ENCODE measurements at regions not wholly inside any gene's neighbourhood (a gene's known extent, or its start where the extent isn't known, plus 50 kb on each side); places are given as distances from the start of the nearest gene placed in this dataset.
"Not testable (repeated sequence)": the region's sequence is repeated elsewhere in the genome, so short reads cannot be mapped to it uniquely, and the experiment has no call there.

DNA sequence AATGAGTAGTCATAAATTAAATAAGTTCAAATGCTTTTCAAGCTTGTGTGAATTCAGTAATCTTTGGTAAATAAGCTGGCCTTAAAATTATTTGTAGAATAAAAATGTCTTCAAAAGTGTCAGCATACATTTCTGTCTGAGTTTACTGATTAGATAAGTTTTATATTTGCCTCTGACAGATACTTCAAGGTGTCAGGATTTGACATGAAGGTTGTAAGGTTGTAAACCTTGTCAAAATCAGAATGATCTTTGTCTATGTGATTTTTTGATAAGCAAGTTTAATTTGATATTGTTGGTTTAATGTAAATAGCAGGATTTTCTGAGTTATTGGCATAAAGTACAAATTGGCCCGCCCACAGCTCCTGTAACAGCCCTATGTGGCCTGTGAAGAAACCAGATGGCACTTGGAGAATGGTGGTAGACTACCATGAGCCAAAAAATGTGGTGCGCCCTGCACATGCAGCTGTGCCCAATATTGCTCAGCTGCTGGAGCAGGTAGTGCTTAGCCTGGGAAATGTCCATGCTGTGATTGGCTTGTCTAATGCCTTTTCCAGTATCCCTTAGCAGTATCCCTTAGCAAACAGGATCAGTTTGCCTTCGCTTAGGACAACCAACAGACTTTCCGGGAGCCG is 188.0 kb upstream of the SPHKAP start:
- Histone ChIP-seq H3K9me3 (no peaks in the 10 kb centered on the region), H3K36me3 (no peaks in the 10 kb centered on the region), H3K27me3 (no peaks in the 10 kb centered on the region), H3K4me1 (no peaks in the 10 kb centered on the region), H3K4me3 (ENCODE audit: low read depth, low read length) (no peak overlapping the region)
- TF ChIP-seq CTCF (IDR thresholded peaks at IDR 0.05; ENCODE audit: low read depth, low read length) = no peak
- DNase-seq = no peak

GRCh38 chr2:228367356-228367755 is 185.9 kb upstream of the SPHKAP start:
- no peak for DNase-seq
- TF ChIP-seq CTCF (IDR thresholded peaks at IDR 0.05; ENCODE audit: low read depth, low read length) = no peak
- Histone ChIP-seq H3K4me1 (no peaks in the 10 kb centered on the region), H3K36me3 (no peaks in the 10 kb centered on the region), H3K27me3 (no peaks in the 10 kb centered on the region), H3K4me3 (ENCODE audit: low read depth, low read length) (no peak overlapping the region), H3K9me3 (no peaks in the 10 kb centered on the region)

- DNase-seq = no peak
- Histone ChIP-seq H3K4me1 (no peaks in the 10 kb centered on the region), H3K9me3 (no peaks in the 10 kb centered on the region), H3K27me3 (no peaks in the 10 kb centered on the region), H3K36me3 (no peaks in the 10 kb centered on the region), H3K4me3 (ENCODE audit: low read depth, low read length) (no peak overlapping the region)
- no peak for TF ChIP-seq CTCF (IDR thresholded peaks at IDR 0.05; ENCODE audit: low read depth, low read length)
Measured at GRCh38 chr2:228359473-228359872, 178.0 kb upstream of the SPHKAP start.

DNA sequence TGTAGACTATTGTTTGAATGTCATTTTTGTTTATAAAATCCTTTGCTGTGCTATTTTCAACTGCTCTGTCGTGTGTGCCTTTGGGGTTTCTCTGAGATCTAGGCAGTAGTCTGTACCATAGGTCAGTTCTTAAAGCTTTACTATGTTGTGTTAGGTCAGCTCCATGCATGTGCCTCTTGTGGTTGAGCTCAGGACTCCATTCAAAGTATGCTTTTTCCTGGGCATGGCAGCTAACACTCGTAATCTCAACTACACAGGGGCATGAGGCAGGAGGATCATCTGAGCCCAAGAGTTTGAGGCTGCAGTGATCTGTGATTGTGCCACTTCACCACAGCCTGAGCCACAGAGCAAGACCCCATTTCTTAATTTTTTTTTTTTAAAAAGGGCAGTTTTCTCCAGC is 174.4 kb upstream of the SPHKAP start:
- TF ChIP-seq CTCF (IDR thresholded peaks at IDR 0.05; ENCODE audit: low read depth, low read length) = no peak
- DNase-seq = no peak
- no peak overlapping the region for H3K4me3 ChIP-seq (ENCODE audit: low read depth, low read length)
- no peaks in the 10 kb centered on the region for H3K36me3 ChIP-seq
- no peaks in the 10 kb centered on the region for H3K27me3 ChIP-seq
- H3K4me1 ChIP-seq = no peaks in the 10 kb centered on the region
- no peaks in the 10 kb centered on the region for H3K9me3 ChIP-seq

- not testable (repeated sequence) for H3K4me3 ChIP-seq (ENCODE audit: low read depth, low read length); H3K9me3 ChIP-seq; H3K36me3 ChIP-seq; H3K27me3 ChIP-seq; DNase-seq; H3K4me1 ChIP-seq
Measured at GRCh38 chr2:228352980-228353379, 171.5 kb upstream of the SPHKAP start.

- no peaks in the 10 kb centered on the region for H3K27me3 ChIP-seq
- no peak for DNase-seq
- H3K9me3 ChIP-seq = no peaks in the 10 kb centered on the region
- H3K36me3 ChIP-seq = no peaks in the 10 kb centered on the region
- no peak for TF ChIP-seq CTCF (IDR thresholded peaks at IDR 0.05; ENCODE audit: low read depth, low read length)
- H3K4me3 ChIP-seq (ENCODE audit: low read depth, low read length) = no peak overlapping the region
- H3K4me1 ChIP-seq = no peaks in the 10 kb centered on the region
Measured at GRCh38 chr2:228352048-228352447, 170.6 kb upstream of the SPHKAP start.
